Coronary artery (tissue), 2 donors: ENCODE measurements at regions not wholly inside any gene's neighbourhood (a gene's known extent, or its start where the extent isn't known, plus 50 kb on each side); places are given as distances from the start of the nearest gene placed in this dataset.

Experiments used
- DNase-seq: peaks from one replicate; pipeline ENCODE4 v3.0.0-alpha.2; 2017; ENCODE audit warnings: low spot score
- H3K27ac ChIP-seq, 2 donors: fragments of 200-600 bp; sonication (generic); one replicate each; pipeline ENCODE4 v1.5.1; 2016 to 2019
- H3K4me3 ChIP-seq: fragments of 200-600 bp; sonication (generic); 2 replicates; pipeline ENCODE4 v1.5.1; 2016; ENCODE audit warnings: mild to moderate bottlenecking, moderate library complexity
- TF ChIP-seq, protein P1 (sequence below): fragments of 200-600 bp; sonication (generic); IDR thresholded peaks from one replicate; pipeline ENCODE4 v1.5.1; 2019; ENCODE audit warnings: antibody characterized with exemption

DNA sequence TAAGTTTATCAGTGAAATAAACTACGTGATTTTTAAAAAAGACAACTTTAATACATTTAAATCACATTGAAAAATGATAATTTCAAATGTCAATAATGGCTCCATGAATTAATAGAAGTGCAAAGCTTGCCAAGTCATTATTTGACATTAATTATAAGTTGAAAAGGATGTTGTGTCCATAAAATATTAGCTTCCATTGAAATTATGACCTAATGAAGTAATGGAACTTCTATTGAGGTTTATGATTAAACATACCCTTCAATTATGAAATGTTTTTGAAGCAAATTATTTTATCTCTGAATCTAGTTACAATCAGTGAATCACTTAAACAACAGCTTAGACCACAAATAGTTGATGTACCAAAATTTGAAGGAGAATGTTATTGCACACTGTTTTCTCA lies 144.2 kb downstream of the SLITRK6 start:
- H3K27ac ChIP-seq: no peak overlapping the region
- TF ChIP-seq, protein P1, sequence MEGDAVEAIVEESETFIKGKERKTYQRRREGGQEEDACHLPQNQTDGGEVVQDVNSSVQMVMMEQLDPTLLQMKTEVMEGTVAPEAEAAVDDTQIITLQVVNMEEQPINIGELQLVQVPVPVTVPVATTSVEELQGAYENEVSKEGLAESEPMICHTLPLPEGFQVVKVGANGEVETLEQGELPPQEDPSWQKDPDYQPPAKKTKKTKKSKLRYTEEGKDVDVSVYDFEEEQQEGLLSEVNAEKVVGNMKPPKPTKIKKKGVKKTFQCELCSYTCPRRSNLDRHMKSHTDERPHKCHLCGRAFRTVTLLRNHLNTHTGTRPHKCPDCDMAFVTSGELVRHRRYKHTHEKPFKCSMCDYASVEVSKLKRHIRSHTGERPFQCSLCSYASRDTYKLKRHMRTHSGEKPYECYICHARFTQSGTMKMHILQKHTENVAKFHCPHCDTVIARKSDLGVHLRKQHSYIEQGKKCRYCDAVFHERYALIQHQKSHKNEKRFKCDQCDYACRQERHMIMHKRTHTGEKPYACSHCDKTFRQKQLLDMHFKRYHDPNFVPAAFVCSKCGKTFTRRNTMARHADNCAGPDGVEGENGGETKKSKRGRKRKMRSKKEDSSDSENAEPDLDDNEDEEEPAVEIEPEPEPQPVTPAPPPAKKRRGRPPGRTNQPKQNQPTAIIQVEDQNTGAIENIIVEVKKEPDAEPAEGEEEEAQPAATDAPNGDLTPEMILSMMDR: no peak
- DNase-seq: no peak
- H3K4me3 ChIP-seq: no peak overlapping the region

DNA sequence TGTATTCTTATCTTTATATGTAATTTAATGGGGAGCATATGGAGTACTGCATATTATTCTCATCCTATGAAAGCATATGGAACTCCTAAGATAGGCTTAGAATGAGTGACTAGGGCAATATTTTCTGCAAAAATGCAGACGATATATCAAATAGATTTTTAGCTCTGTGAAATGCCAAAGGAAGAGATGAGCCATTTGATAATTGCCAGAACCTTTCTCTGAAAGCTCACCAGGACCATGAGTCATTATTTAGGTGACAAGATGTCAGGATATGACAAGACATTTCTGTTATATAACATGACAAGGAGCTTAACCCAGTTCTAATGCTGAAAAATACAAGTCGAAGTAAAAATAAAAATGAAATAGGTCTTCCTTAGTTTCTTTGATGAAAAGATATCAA lies 145.0 kb downstream of the SLITRK6 start:
- TF ChIP-seq, protein P1: no peak
- Histone ChIP-seq H3K27ac (no peak overlapping the region), H3K4me3 (no peak overlapping the region)
- DNase-seq: no peak

DNA sequence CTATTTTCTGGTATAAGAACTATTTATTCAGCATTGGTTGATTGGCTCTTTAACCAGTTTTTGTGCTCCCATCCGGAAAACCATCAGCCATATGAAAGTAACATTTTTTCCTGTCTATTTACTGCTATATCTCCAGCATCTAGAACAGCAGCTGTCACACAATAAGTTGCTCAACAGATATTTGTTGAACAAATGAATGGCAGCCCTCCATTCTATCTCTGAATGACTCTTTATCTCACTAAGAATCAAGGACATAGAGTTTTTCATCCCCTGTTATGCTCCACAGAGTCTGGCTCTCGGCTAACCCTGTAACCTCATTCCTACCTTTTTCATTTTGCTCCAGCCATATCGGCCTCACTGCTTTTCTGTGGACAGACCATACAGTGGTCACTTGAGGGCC lies 145.5 kb downstream of the SLITRK6 start:
- no peak overlapping the region for H3K27ac ChIP-seq
- no peak overlapping the region for H3K4me3 ChIP-seq
- TF ChIP-seq, protein P1: no peak
- no peak for DNase-seq

DNA sequence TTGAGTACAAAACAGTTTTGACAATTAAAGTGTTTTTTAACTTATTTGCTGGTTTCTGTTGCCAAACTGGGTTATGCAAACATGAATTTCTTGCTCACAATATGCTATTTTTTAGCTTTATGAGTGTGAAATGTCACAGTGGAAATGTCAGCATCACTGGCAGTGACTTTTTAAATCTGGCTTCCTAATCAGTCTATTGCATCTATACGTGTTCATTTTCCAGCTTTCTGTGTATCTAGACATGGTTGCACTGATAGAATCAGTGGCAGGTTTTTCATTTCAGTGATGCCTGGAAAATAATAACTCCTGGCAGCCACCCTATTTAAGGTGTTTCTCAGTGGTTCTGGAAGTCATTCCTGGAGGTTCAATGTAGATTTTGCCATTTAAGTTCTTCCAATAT lies 146.7 kb downstream of the SLITRK6 start:
- H3K27ac ChIP-seq: no peak overlapping the region
- H3K4me3 ChIP-seq: no peak overlapping the region
- TF ChIP-seq, protein P1: no peak
- no peak for DNase-seq

DNA sequence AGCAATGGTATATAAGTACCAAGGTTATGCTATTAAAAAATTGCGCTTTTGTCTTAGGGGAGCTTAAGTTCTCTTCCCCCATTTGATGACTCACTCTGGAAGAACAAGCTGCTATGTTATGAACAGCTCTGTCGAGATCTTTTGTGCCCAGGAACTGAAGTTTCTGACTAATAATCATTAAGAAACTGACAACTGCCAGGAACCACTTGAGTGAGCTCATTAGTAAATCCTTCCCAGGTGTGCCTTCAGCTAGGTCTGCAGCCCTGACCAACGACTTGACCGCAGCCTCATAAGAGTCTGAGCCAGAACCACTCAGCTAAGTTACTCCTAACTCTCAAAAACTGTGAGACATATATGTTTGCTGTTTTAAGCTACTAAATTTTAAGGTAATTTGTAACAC lies 147.8 kb downstream of the SLITRK6 start:
- Histone ChIP-seq H3K27ac (no peak overlapping the region), H3K4me3 (no peak overlapping the region)
- TF ChIP-seq, protein P1: no peak
- DNase-seq: no peak

DNA sequence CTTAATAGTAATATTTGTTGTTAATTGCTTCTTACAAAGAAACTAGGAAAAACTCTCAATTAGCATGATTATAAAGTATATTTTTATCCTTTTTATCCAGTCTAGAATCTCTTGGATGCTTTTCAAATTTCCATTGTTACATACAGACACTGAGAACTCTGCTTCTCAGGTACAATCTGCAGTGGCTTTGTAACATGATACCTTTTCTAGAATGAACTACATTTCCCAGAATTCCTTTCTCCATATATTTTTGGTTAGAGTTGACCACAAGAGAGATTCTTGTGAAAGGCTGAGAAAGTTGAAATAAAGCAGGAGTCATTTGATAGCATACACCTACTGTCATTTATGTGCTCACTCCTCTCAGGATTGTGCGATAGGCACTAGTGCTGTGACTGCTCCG lies 148.6 kb downstream of the SLITRK6 start:
- no peak for DNase-seq
- TF ChIP-seq, protein P1: no peak
- Histone ChIP-seq H3K4me3 (no peak overlapping the region), H3K27ac (no peak overlapping the region)

DNA sequence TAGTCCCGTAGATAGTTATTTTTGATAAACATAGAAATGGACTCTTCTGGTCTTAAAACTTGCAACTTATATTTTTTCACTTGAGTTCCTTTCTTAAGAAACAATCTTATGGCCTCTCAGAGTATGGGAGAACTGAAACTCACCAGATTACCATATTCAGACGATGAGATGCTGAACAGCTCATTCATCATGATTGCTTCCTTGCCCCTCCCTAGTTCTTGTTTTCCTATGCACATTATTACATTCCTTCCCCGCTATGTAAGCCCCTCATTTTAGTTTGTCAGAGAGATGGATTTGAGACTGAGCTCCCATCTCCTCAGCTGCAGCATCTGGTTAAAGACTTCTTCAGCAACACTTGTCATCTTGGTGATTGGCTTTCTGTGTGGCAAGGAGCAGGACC lies 158.5 kb downstream of the SLITRK6 start:
- TF ChIP-seq, protein P1: no peak
- no peak overlapping the region for H3K4me3 ChIP-seq

More for the DNA sequence above, 158.5 kb downstream of the SLITRK6 start:
- no peak overlapping the region for H3K27ac ChIP-seq
- no peak for DNase-seq
